NCI-H774 (cell line): ENCODE measurements at regions not wholly inside any gene's neighbourhood (a gene's known extent, or its start where the extent isn't known, plus 50 kb on each side); places are given as distances from the start of the nearest gene placed in this dataset.

Experiments used
- DNase-seq: peaks from one replicate; lab custom pipeline; 2025; lab: John Stamatoyannopoulos, UW

DNA sequence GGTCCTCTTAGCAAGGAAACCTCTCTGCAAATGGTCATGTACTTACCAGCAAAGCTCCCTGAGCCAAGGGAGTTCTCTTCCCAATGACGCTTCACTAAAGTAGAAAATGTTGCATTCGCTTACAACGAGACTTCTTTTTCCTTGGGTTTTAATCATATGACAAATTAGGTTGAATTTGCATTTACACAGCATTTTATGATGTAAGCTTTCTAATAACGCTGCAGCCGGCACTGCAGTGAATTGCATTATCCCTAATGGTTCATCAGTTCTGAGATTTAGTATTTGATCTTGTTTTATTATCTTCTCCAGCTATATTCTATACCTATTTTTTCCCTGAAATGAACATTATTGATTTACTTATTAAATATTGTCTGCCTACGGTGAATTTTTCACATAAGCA lies 339.3 kb upstream of the PFKP start:
- no peak for DNase-seq

GRCh38 chr10:2716596-2716995 lies 350.8 kb upstream of the PFKP start:
- DNase-seq: no peak

GRCh38 chr10:2714597-2714996 lies 352.8 kb upstream of the PFKP start:
- no peak for DNase-seq

DNA sequence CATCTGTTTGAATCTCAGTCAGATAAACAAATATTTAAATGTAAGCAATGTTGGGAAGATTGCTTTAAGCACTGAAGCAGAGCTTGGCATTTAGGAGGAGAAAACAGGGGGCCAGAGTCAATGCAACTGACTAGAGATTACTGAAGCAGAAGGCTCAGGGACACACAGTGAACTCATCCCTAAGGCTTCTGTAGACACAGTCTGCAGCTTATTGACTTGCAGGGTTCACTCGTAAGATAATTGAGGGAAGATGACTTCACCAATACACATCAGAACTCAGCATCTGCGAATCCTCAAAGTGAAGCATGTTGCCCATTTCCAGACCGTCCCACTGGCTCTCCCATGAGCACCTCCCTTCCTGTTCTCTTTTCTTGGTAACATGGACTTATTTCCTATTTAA lies 363.4 kb upstream of the PFKP start:
- DNase-seq: no peak

DNA sequence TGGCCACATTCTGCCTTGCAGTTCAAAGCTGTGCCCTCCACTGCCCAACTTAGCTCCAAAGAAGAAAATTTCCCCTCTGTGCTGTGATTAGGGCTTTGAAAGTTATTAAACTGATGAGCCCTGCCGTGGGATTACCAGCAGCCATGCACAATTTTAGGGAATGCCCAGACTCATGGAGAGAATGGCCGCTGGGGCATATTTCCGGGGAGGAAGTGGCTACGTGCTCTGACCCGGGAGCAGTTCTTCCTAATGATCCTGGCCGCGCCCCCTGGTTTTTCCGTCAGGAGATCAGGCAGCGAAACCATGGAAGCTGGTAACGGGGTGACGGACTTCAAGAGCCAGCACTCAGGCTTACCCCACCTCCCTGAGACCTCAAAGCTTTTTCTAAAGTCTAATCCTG lies 365.5 kb upstream of the PFKP start:
- no peak for DNase-seq

- no peak for DNase-seq
Observed at GRCh38 chr10:2700626-2701305, 366.6 kb upstream of the PFKP start.

DNA sequence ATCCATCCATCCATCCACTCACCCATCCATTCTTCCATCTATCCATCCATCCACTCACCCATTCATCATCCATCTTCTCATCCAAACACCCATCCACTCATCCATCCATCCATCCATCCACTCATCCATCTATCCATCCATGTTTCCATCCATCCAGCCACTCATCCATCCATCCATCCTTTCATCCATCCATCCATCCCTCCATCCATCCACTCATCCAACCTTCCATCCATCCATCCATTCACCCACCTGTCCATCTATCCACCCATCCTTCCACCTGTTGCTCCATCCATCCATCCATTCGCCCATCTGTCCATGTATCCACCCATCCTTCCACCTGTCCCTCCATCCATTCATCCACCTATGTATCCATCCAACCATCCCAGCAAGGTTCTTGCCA lies 378.4 kb upstream of the PFKP start:
- DNase-seq: no peak

- DNase-seq: no peak
Observed at GRCh38 chr10:2686691-2687090, 380.7 kb upstream of the PFKP start.

DNA sequence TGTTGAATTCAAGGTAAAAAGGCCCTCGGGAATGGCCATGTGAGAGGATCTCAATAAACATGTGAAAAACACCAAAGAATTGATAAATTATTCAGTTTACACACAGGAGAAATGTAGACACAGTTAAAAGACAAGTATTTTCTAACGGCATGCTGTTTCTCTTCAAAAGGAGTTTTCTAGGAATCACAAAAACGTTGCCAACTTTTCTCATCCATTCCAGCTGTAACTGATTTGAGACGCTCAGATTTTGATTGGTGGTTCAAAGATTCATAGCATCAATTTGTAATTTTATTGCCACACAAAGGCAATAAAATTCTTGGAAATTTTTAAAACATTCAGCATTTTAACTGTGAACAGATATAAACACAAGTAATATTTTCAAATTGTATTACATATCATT lies 384.9 kb upstream of the PFKP start:
- DNase-seq: no peak

- DNase-seq: no peak
Observed at GRCh38 chr10:2681891-2682290, 385.5 kb upstream of the PFKP start.

DNA sequence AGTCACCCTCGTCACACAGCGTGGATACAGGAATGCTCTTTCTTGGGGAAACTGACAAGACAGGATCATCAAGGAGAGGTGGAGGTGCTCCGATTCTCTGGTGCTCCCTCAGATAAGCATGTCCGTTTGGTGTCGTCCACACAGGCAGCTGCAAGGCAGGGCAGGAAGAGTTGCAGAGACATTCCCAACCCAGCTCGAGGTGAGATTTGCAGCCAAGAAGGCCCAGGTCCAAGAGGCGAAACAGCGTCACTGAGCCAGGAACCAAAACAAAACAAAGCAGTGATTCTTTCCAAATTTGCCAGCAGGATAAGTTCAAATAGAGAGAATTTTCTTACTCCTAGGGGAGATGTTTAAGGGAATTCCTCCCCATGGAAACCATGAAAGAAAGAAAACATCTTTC lies 386.5 kb upstream of the PFKP start:
- DNase-seq: no peak

GRCh38 chr10:2679646-2680045 lies 387.7 kb upstream of the PFKP start:
- no peak for DNase-seq

GRCh38 chr10:2676455-2676854 lies 390.9 kb upstream of the PFKP start:
- DNase-seq: no peak

GRCh38 chr10:2674451-2674850 lies 392.9 kb upstream of the PFKP start:
- DNase-seq: no peak

DNA sequence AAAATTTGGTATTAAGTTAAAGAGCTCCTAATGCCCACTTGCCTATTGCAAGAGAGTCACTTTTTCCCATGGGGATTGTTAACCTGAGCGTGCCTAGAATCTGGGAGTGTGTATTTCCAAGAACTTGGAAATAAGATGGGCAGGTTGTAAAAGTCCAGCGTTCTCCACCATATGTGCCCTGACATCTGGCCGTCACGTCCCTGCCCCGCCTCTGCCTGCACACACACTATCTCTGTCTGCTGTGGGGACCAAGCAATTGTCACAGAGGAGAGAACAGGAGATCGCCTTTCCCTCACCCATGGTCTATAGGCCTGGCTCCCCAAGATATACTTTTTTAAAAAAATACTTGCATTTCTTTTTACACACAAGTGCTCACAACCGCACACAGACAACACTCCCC lies 396.5 kb upstream of the PFKP start:
- no peak for DNase-seq

GRCh38 chr10:2665772-2666171 lies 401.6 kb upstream of the PFKP start:
- no peak for DNase-seq

DNA sequence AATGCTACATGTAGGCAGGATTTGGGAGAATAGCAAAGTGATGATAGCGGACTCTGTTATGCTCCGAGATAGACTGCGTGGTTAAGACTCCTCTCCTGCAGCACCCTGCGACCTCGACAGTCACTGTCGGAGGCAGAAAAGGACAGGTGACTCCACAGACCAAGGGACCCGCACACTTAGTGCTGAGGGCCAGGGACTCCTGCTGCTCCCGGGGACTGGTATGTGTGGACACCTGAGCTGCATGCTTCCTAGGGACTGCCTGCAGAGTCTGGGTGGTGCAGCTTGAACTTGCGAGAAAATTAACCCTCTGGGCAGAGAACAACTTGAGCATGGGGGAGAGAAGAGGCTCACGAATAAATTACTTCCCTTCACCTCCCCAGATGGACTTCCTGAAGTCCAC lies 407.1 kb upstream of the PFKP start:
- DNase-seq: no peak

GRCh38 chr10:2659660-2660209 lies 407.6 kb upstream of the PFKP start:
- DNase-seq: no peak

- no peak for DNase-seq
Observed at GRCh38 chr10:2658780-2659179, 408.6 kb upstream of the PFKP start.

- no peak for DNase-seq
Observed at GRCh38 chr10:2650328-2650727, 417.0 kb upstream of the PFKP start.

DNA sequence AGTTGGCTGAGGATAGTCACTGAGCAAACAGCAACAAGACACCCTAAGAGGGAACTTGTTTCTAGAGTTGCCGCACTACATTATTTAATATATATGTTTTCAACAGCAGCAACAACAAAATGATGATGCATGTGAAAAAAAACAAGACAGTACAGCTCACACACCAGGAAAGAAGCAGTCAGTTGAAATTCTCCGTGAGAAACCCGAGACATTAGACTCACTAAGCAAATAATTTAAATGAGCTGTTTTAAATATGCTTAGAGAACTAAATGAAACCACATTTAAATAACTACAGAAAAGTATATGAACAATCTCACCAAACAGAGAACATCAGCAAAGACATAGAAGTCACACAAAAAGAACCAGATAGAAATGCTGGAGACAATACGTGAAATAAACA lies 426.3 kb upstream of the PFKP start:
- DNase-seq: no peak

GRCh38 chr10:2633630-2634029 lies 433.7 kb upstream of the PFKP start:
- DNase-seq: no peak

DNA sequence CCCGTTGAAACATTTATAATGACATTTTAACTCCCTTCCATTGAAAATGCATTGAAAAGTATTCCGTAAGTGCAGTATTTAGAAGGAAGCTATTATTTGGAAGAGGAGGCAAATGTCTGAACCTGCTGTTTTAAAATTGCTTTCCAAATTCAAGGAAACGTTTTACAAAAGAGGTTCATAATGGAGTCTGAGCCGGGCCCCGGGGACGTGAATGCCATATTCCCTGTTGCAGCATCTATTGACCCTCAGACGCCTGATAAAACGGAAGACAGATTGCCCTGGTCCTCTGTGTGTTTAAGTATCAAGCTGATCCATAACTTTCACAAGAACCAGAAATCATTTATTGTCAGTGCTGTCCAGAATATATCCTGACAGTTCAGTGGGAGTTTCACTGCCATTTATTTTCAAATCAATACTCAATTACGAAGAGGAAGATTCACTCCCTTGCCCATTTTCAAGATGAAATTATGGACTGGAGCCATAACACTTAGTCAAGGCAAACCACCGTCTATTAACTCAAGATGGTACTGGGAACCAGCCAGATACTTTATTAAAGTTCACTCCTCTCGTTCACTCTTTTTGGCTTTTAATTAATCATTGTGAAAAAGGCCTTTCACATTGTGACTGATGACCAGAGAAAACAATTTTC lies 435.7 kb upstream of the PFKP start:
- DNase-seq: no peak

DNA sequence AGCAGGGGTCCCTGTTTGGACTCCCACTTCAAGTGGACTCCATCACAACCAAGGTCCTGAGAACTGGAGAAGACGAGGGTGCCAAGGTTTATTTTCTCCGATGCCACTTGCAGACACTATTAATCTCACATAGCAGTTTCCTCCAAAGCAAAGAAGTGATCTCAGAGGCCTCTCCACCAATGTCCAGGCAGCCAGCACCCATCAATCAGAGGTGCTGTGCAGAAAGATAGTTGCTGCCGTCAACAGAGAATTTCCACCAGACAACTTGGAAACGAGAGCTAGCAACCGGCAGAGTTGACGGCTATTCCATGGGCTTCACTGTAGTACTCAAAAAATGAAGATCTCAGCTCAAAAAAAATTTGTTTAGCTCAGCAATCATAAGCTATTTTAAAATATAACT lies 438.6 kb upstream of the PFKP start:
- no peak for DNase-seq
